GM18505 (cell line): ENCODE measurements at regions not wholly inside any gene's neighbourhood (a gene's known extent, or its start where the extent isn't known, plus 50 kb on each side); places are given as distances from the start of the nearest gene placed in this dataset.

Source experiments
- ATAC-seq: cut with Tn5 transposase; IDR thresholded peaks from one replicate; pipeline ENCODE4 v1.9.1; 2021; ENCODE audit not compliant: unreplicated experiment
- POLR2A ChIP-seq: IDR thresholded peaks from 4 replicates; pipeline ENCODE4 v1.6.1; 2011; ENCODE audit warnings: borderline replicate concordance; ENCODE audit not compliant: insufficient read depth, insufficient read length; ENCODE audit errors: extremely low read depth

DNA sequence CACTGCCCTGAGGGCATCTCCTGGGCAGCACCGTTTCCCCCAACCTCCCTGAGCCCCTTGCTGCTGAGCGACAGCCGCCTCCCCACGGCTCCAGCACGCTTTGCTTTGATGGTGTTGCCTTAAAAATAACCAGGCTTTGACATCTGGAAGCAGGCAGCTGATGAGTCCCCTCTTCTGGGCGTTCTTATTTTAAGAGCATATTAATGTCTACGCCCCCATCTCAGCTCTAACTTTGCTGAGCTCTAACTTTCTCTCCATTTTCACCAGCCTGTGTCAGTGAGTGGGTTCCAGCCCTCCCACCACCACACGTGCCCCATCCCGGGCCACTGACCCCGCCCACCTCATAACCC lies 70.2 kb downstream of the ADRA2C start:
- no peak for TF ChIP-seq POLR2A
- ATAC-seq: no peak

DNA sequence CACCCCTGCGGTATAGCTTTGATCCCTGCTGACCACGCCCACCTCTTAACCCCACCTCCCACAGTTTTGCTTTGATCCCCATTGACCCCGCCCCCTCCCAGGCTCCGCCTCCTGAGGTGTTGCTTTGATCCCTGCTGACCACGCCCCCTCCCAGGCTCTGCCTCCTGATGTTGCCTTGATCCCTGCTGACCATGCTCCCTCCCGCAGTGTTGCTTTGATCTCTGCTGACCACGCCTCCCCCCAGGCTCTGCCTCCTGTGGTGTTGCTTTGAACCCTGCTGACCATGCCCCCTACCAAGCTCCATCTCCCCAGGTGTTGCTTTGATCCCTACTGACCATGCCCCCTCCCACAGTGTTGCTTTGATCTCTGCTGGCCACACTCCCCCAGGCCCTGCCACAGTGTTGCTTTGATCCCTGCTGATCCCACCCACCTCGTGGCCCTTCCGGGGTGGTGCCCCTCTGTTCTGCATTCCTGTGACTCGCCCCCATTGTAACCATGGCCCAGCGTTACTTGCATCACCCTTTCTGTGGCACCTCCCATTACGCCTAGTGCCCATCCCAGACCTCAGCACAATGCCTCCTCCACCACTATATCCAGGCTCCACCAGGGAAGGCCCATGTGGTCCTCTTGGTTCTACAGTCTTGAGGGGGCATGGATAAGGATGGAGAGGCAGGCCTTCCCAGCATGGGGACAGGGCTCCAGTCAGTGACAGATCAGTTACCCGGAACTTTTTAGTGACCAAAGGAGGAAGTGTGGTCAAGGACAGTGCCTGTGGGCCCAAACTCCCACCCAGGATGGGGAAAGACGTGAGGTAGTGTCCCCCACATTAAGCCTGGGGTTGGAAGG lies 70.8 kb downstream of the ADRA2C start:
- no peak for TF ChIP-seq POLR2A
- ATAC-seq: no peak

DNA sequence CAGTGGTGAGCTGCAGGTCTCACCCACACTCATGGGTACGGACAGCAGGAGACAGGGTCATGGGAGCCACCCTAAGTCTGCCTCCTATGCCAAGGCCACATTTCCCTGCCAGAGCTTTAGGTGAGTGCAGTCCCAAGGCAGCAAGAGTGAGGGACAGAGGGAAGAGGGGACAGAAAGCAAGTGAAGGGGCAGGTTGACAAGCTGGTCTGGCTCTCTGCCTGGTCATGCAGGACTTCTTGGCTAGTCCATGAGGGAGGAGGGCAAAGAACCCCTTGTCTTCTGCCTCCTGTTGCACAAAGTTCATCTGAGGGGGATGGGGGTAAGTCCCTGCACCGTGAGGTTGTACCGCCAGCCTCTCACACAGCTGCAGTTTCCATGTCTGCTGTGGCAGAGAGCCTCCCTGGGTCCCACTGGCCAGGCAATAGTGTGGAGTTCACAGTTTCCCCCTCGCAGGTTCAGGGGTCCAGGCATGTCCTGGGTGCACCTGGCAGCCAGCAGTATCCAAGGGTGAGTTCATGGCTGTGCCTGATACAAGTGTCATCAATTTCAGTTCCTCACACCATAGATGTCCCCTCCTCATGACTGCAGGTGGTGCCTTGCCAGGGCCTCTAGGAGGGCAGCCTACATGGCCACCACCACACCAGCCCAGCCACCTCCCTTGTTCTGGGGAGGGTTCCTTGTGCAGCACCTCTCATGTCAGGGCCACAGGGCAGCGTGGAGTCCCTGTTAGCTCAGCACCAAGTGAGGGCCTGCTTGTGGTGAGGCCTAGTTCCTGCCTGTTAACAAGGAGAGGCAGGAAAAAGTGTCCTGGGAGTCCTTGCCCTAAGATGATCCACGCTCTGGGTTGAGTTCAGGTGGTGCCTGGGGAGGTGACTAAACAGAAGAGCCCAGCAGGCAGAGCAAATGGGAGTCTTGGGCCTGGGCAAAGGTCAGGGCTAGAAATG lies 72.5 kb downstream of the ADRA2C start:
- no peak for TF ChIP-seq POLR2A
- no peak for ATAC-seq

DNA sequence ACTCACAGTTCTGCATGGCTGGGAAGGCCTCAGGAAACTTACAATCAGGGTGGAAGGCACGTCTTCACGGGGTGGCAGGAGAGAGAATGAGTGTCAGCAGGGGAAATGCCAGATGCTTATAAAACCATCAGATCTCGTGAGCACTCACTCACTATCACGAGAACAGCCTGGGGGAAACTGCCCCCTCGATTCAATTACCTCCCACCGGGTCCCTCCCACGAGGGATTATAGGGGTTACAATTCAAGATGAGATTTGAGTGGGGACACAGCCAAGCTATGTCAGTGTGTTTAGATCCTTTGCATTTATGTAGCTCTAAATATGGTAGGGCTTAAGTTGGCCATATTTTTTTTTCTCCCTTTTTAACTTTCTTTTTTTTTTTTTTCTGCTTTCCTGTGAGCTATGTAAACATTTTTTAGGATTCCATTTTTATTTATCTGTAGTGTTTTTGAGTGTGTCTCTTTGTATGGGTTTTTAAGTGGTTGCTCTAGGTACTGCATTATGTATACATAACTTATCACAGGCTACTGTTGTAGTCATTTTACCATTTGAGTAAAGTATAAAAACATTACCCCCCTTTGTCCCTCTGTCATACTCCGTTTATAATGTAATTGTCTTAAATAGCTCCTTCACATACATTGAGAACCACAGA lies 79.0 kb downstream of the ADRA2C start:
- ATAC-seq: no peak
- TF ChIP-seq POLR2A: no peak

DNA sequence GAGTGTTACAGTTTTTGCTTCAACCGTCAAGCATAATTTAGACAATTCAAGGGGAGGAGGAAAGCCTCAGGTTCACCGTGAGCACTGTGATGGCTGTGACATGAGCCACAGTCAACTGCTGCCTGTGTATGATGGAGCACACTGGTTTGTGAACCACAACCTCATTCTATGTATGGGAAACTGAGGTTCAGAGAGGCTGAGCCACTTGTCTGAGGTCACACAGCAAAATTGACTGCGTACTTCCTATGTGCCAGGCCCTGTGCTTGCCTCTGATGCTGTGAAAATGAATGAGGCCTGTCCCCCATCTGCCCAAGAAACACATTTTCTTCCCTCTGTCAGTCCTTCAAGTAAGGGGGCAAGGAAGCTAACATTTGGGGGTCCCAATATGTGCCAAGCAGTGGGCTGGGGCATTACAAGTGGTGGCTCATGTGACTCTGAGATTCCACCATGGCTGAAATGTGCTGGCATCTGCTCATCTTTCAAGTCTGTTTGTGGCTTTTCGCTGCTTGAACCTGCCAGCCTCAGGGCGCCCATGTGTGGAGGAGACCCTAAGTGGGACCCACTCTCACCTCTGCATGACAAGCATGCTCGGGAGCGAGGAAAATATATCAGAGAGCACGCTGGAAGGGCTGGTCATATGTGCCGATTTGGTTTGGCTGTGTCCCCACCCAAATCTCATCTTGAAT lies 79.7 kb downstream of the ADRA2C start:
- no peak for ATAC-seq
- TF ChIP-seq POLR2A: no peak

DNA sequence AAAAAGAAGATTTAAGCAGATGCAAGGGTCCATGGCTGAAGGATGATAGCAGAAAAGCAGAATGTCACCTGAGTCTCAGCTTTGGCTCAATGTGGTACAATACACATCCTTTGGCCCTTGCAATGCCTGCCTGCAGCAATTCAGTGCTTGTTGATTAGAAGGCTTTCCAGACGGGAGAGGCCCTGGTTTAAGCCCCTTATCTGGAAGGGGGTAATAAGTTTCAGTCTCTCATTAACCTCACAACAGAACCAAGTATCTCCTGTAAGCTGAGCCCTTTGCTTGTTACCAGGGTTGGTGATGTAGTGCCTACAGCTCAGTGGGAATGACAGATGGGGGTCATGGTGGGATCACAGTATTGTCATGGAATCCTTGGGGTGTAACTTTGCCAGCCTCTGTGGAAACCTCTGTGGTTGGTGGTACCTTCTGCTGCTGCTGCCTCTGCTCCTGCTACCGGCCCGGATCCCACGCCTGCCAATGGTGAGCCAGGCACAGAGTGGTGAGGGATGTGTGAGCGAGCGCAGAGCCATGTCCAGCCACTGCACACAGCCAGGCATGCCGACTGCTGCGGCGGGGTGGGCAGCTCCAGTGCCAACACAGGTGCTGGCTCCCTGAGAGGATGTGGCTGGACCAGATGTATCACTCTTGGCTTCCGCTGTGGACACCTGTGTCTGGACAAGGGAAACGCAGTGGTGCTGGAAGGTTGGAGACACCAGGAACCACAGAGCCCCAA lies 81.2 kb downstream of the ADRA2C start:
- no peak for ATAC-seq
- TF ChIP-seq POLR2A: no peak

DNA sequence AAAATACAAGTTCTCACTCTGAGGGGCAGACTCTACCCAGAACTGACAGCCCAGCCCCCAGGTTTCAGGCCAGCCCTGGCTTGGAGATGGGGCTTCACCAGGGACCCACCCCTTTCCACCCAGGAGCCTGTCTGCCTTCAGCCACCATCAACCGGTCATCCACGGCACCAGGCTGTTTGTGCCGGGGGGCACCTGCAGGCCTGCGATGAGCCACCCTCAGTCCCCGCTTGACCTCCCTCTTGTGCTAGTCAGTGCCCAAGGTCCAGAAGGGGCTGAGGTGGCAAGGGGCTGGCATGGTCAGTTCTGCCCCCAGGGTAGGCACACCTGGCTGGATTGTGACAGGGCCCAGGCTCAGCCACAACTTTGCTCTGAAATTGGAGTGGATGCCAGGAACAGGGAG lies 82.1 kb downstream of the ADRA2C start:
- ATAC-seq: no peak
- TF ChIP-seq POLR2A: no peak

DNA sequence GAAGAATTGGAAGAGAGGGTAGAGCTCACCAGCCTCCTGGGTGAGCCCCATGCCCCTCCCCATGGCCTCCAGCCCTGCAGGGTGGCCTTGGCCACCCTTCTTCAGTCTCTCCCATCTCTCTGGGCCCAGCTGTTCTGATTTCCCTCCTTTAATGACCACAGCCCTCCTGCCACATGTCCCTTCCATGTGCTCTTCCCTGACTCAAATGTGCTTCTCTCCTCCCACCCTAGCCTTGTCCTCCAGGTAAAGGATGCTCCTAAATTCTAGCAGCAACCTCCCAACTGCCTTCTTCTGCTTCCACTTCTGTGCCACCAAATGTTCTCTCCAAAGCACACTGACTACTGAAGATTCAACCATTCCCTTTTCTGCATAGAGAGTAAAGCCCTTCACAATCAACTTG lies 83.0 kb downstream of the ADRA2C start:
- ATAC-seq: no peak
- no peak for TF ChIP-seq POLR2A

DNA sequence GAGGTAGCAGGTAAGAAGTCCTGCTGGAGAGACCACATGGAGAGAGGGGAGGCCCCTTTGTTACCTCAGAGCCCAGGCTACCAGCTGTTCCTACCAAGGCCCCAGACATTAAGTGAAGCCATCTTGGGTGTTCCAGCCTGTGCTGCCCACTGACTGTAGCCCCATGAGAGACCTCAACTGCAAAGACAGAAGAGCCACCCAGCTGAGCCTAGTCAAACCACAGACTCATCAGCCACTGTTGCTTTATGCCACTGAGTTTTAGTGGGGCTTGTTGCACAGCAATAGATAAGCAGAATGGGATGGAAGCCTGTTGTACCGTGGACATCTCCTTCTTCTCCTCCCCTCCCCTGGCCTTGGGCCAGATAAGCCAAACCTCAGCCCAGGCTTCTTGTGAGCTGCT lies 83.9 kb downstream of the ADRA2C start:
- TF ChIP-seq POLR2A: no peak
- no peak for ATAC-seq

DNA sequence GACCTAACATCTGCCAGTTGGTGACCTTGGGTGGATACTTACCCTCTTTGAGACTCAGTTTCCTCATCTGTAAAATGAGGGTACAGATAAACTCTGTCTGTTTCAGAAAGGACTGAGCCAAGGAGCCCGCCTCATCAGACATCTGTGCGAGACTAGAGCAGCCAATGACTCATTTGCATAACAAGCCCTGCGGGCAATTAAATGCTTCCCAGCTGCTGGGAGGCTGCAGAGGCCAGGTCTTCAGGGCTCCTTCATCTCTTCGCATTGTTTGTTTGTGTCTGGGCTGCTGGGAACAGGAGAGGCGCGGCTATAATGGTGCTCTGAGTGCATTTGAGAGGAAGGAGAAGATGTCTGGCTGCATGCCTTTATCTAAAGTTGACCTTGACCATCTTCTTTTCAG lies 85.0 kb downstream of the ADRA2C start:
- no peak for ATAC-seq
- TF ChIP-seq POLR2A: no peak

DNA sequence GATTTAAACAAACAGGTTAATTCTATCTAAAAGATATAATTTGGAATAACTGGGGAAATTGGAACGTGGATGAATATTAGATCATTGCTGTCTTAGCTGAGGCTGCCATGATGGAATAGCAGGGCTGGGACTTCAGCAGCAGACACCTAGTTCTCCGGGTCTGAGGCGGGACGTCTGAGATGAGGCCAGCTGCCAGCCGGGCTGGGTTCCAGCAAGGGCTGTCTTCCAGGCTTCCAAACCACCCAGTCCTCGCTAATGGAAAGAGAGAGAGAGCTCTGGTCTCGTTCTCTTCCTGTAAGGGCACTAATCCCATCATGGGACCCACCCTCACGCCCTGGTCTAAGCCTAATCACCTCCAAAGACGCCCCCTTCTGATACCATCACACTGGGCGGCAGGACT lies 85.7 kb downstream of the ADRA2C start:
- no peak for TF ChIP-seq POLR2A
- no peak for ATAC-seq

DNA sequence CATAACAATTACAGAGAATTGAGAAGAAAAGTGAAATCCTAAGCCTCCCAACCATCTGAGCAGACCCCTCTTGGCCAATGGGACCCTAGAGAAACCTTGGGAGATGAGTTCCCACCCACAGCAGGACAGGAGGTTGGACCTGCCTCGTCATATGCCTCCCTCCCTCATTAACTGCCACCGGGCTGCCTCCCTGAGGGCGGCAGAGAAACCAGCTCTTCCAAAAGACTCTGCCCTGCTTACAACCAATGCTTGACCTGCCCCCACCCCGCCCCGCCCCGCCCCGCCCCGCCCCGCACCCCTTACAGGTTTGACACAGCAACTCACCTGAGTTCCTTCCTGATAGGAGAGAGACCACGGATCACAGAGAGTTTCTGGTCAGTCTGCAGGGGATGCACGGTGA lies 86.1 kb downstream of the ADRA2C start:
- ATAC-seq: no peak
- no peak for TF ChIP-seq POLR2A
